Common myeloid progenitor, CD34-positive (primary cell): ENCODE measurements at regions not wholly inside any gene's neighbourhood (a gene's known extent, or its start where the extent isn't known, plus 50 kb on each side); places are given as distances from the start of the nearest gene placed in this dataset.

ENCODE experiments used
- CTCF ChIA-PET: fragments of 350-600 bp; sonication (Branson Sonifier 250); formaldehyde crosslinking; loops from one replicate; lab custom pipeline; 2021; ENCODE audit warnings: antibody characterized with exemption; lab: Charles Lee
- POLR2A ChIA-PET: fragments of 350-600 bp; sonication (Branson Sonifier 250); formaldehyde crosslinking; loops from one replicate; lab custom pipeline; 2021; ENCODE audit warnings: antibody characterized with exemption; lab: Charles Lee
- DNase-seq, 3 donors: peaks; one replicate each; pipeline versions ENCODE4 v3.0.0 to v3.0.0-alpha.2; 2013
- H3K27ac ChIP-seq, 2 experiments: 1 replicate in 1 of 2; 2 replicates in 1 of 2; pipeline ENCODE4 v1.7.0; 2013; ENCODE audit warnings: inconsistent platforms in 2 of 2, low read length in 2 of 2, mild to moderate bottlenecking in 2 of 2, low read depth in 1 of 2, moderate library complexity in 1 of 2; ENCODE audit not compliant: severe bottlenecking in 2 of 2, insufficient read depth in 1 of 2, poor library complexity in 1 of 2
- H3K27me3 ChIP-seq, 5 experiments: replicated peaks in 2 of 5; 1 replicate in 3 of 5; 2 replicates in 2 of 5; pipeline versions ENCODE4 v1.6.1 to v1.7.0; 2013; ENCODE audit warnings: low read length in 4 of 5, mild to moderate bottlenecking in 2 of 5, moderate library complexity in 2 of 5, inconsistent platforms in 1 of 5; ENCODE audit not compliant: insufficient read depth in 5 of 5, control insufficient read depth in 4 of 5
- H3K36me3 ChIP-seq, 4 experiments: 1 replicate in 2 of 4; 2 replicates in 2 of 4; pipeline versions ENCODE4 v1.6.1 to v1.7.0; 2013; ENCODE audit warnings: low read length in 3 of 4, control low read depth in 1 of 4, mild to moderate bottlenecking in 1 of 4; ENCODE audit not compliant: control insufficient read depth in 4 of 4, insufficient read depth in 4 of 4
- H3K4me1 ChIP-seq, 4 experiments: 1 replicate in 3 of 4; 2 replicates in 1 of 4; pipeline versions ENCODE4 v1.6.1 to v1.7.1; 2013; ENCODE audit warnings: low read length in 3 of 4, mild to moderate bottlenecking in 3 of 4, control low read depth in 1 of 4, inconsistent platforms in 1 of 4, moderate library complexity in 1 of 4; ENCODE audit not compliant: control insufficient read depth in 4 of 4, insufficient read depth in 4 of 4; ENCODE audit errors: control extremely low read depth in 1 of 4
- H3K4me3 ChIP-seq, 7 experiments: 1 replicate in 4 of 7; 2 replicates in 3 of 7; pipeline versions ENCODE4 v1.5.1 to v1.7.0; 2013; ENCODE audit warnings: mild to moderate bottlenecking in 7 of 7, low read length in 6 of 7, moderate library complexity in 6 of 7, inconsistent platforms in 2 of 7, low read depth in 2 of 7, control low read depth in 1 of 7; ENCODE audit not compliant: insufficient read depth in 4 of 7, control insufficient read depth in 1 of 7; ENCODE audit errors: extremely low read depth in 1 of 7
- H3K9me3 ChIP-seq, 5 experiments: 1 replicate in 4 of 5; 2 replicates in 1 of 5; pipeline versions ENCODE4 v1.6.1 to v1.7.1; 2013; ENCODE audit warnings: low read length in 4 of 5, mild to moderate bottlenecking in 2 of 5, inconsistent platforms in 1 of 5, low read depth in 1 of 5, moderate library complexity in 1 of 5; ENCODE audit not compliant: control insufficient read depth in 4 of 5, insufficient read depth in 2 of 5; ENCODE audit errors: control extremely low read depth in 1 of 5
- WGBS: methylation state at CpG from one replicate; pipeline ENCODE4 v1.1.5; 2013; ENCODE audit not compliant: insufficient coverage; 5-methylcytosine and 5-hydroxymethylcytosine counted together

DNA sequence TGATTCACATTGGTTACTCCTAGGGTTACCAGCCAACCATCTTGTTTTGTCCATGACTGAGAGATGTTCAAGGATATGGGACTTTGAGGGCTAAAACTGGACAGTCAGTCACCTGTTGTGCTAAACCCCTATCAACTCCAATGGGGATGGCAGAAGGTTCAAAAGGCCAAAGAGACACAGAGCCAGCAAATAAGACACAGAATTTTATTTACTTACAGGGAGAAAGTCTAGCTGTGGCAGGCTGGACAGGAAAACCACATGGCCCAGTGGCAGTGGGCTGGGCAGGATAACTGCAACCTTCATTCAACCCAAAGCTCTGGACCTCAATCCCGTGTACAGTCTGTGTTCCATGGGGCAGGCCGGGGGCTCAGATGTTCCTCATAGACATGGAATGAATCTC is 326.7 kb upstream of the RPS6KA3 start:
- Histone ChIP-seq H3K36me3 (no peaks in the 10 kb centered on the region), H3K4me3 (no peak overlapping the region), H3K27ac (no peak overlapping the region), H3K27me3 (no peaks in the 10 kb centered on the region), H3K4me1 (no peaks in the 10 kb centered on the region), H3K9me3 (no peaks in the 10 kb centered on the region)
- DNase-seq, result no peak
- WGBS, result 29% methylated on average over 1 of the region's 2 CpGs
- ChIA-PET POLR2A (no interaction called here), CTCF (no interaction called here)

- no peaks in the 10 kb centered on the region for H3K9me3 ChIP-seq
- ChIA-PET POLR2A (no interaction called here), CTCF (no interaction called here)
- H3K4me1 ChIP-seq, result no peaks in the 10 kb centered on the region
- no peak overlapping the region for H3K27ac ChIP-seq
- H3K36me3 ChIP-seq, result no peaks in the 10 kb centered on the region
- peaks cover 0 to 3% (median 0%) of the 10 kb centered on the region in 5 experiments for H3K27me3 ChIP-seq
- WGBS, result 83% methylated on average over 2 of the region's 2 CpGs
- H3K4me3 ChIP-seq, result no peak overlapping the region
- DNase-seq, result no peak
Measured at GRCh38 chrX:20591246-20591645, 324.5 kb upstream of the RPS6KA3 start.

- Histone ChIP-seq H3K9me3 (no peaks in the 10 kb centered on the region), H3K36me3 (no peaks in the 10 kb centered on the region), H3K4me3 (no peak overlapping the region), H3K27me3 (peaks cover 0 to 3% (median 0%) of the 10 kb centered on the region in 5 experiments), H3K4me1 (no peaks in the 10 kb centered on the region), H3K27ac (no peak overlapping the region)
- no peak for DNase-seq
- POLR2A ChIA-PET, result no interaction called here
- 77% methylated on average over 2 of the region's 2 CpGs for WGBS
- CTCF ChIA-PET, result no interaction called here
Measured at GRCh38 chrX:20585782-20586181, 319.1 kb upstream of the RPS6KA3 start.

GRCh38 chrX:20571611-20572010 is 304.9 kb upstream of the RPS6KA3 start:
- no CpG with 5 or more reads among the region's 1 CpG for WGBS
- H3K36me3 ChIP-seq, result no peaks in the 10 kb centered on the region
- DNase-seq, result peak in 1 of 3 donors; percentile 1
- H3K4me3 ChIP-seq, result no peak overlapping the region
- ChIA-PET POLR2A (no interaction called here), CTCF (no interaction called here)
- no peaks in the 10 kb centered on the region for H3K9me3 ChIP-seq
- peaks cover 0 to 3% (median 0%) of the 10 kb centered on the region in 5 experiments for H3K27me3 ChIP-seq
- H3K4me1 ChIP-seq, result no peaks in the 10 kb centered on the region
- no peak overlapping the region for H3K27ac ChIP-seq

- no peak overlapping the region for H3K4me3 ChIP-seq
- H3K27me3 ChIP-seq, result peaks cover 0 to 2% (median 0%) of the 10 kb centered on the region in 5 experiments
- no peak overlapping the region for H3K27ac ChIP-seq
- ChIA-PET CTCF (no interaction called here), POLR2A (no interaction called here)
- no peaks in the 10 kb centered on the region for H3K4me1 ChIP-seq
- DNase-seq, result no peak
- H3K9me3 ChIP-seq, result no peaks in the 10 kb centered on the region
- no peaks in the 10 kb centered on the region for H3K36me3 ChIP-seq
Measured at GRCh38 chrX:20567108-20567507, 300.4 kb upstream of the RPS6KA3 start.

DNA sequence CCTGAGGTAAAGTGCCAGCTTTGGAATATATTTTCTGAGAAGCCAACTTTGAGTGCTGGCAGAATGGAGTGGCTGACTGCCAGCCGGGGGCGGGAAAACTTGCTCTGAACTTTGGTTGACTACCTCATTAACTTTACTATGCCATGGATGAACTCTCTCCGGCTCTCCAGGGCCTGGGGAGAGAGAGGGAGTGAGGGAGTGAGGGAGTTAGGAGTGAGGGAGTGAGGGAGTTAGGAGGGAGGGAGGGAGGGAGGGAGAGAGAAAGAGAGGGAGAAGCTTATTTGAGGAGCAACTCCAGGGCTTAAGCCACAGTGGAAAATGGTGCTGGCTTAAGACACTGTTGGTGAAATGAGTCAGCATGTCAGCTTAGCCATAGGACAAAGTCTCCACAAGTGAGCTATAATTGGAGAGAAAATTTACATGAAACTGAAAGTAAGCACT is 280.9 kb upstream of the RPS6KA3 start:
- DNase-seq, result peak in 2 of 3 donors; percentile 56 to 66
- H3K36me3 ChIP-seq, result no peaks in the 10 kb centered on the region
- ChIA-PET CTCF (interaction anchor here (2.2 kb wide), 1 partner anchor 17 kb away, joined by 6 read pairs; no protein-coding TSS in a partner anchor), POLR2A (no interaction called here)
- no peaks in the 10 kb centered on the region for H3K27me3 ChIP-seq
- H3K27ac ChIP-seq, result no peak overlapping the region
- no peak overlapping the region for H3K4me3 ChIP-seq
- WGBS, result no CpG with 5 or more reads among the region's 3 CpGs
- H3K9me3 ChIP-seq, result peaks cover 0 to 1% (median 0%) of the 10 kb centered on the region in 5 experiments
- no peaks in the 10 kb centered on the region for H3K4me1 ChIP-seq

- 64% methylated on average over 3 of the region's 3 CpGs for WGBS
- no peaks in the 10 kb centered on the region for H3K36me3 ChIP-seq
- no peak overlapping the region for H3K4me3 ChIP-seq
- no peaks in the 10 kb centered on the region for H3K4me1 ChIP-seq
- DNase-seq, result no peak
- H3K9me3 ChIP-seq, result peaks cover 0 to 14% (median 6%) of the 10 kb centered on the region in 5 experiments
- H3K27me3 ChIP-seq, result no peaks in the 10 kb centered on the region
- ChIA-PET POLR2A (no interaction called here), CTCF (no interaction called here)
- no peak overlapping the region for H3K27ac ChIP-seq
Measured at GRCh38 chrX:20545538-20545937, 278.8 kb upstream of the RPS6KA3 start.
